SU-DHL-6 (cell line): ENCODE measurements at regions not wholly inside any gene's neighbourhood (a gene's known extent, or its start where the extent isn't known, plus 50 kb on each side); places are given as distances from the start of the nearest gene placed in this dataset.

Experiments used
- CTCF ChIP-seq: fragments of 200-600 bp; sonication (generic); IDR thresholded peaks from one replicate; pipeline ENCODE4 v1.5.1; 2017; ENCODE audit warnings: antibody characterized with exemption, mild to moderate bottlenecking, low read length, moderate library complexity; ENCODE audit not compliant: insufficient read depth, poor library complexity, severe bottlenecking
- EZH2phosphoT487 ChIP-seq: fragments of 200-600 bp; sonication (generic), shearing (Covaris generic); conservative IDR thresholded peaks from 2 replicates; pipeline ENCODE4 v1.6.1; 2018; ENCODE audit warnings: mild to moderate bottlenecking, antibody characterized with exemption, low read length, moderate library complexity, mixed read lengths

- TF ChIP-seq CTCF, result no peak
- no peak for TF ChIP-seq EZH2phosphoT487
These were observed 65.9 kb upstream of the FBRSL1 start for GRCh38 chr12:132423820-132424645.
